HUDEP-2 (cell line): ENCODE measurements at regions not wholly inside any gene's neighbourhood (a gene's known extent, or its start where the extent isn't known, plus 50 kb on each side); places are given as distances from the start of the nearest gene placed in this dataset.
"Not testable (repeated sequence)": the region's sequence is repeated elsewhere in the genome, so short reads cannot be mapped to it uniquely, and the experiment has no call there.

Experiments
- DNase-seq, 76 experiments: peaks; one replicate each; lab custom pipeline; 2025; ENCODE audit not compliant: unreplicated experiment in 76 of 76; lab: John Stamatoyannopoulos, UW

GRCh38 chr16:27638833-27639560 lies 89.1 kb downstream of the KATNIP start:
- DNase-seq = no peak

- peak in 22 of 76 experiments; percentile 0 to 51 (median 14) for DNase-seq
These were observed 89.8 kb downstream of the KATNIP start for GRCh38 chr16:27639561-27640276.

GRCh38 chr16:27640277-27640600 lies 90.3 kb downstream of the KATNIP start:
- no peak for DNase-seq

GRCh38 chr16:27641260-27641659 lies 91.3 kb downstream of the KATNIP start:
- no peak for DNase-seq

DNA sequence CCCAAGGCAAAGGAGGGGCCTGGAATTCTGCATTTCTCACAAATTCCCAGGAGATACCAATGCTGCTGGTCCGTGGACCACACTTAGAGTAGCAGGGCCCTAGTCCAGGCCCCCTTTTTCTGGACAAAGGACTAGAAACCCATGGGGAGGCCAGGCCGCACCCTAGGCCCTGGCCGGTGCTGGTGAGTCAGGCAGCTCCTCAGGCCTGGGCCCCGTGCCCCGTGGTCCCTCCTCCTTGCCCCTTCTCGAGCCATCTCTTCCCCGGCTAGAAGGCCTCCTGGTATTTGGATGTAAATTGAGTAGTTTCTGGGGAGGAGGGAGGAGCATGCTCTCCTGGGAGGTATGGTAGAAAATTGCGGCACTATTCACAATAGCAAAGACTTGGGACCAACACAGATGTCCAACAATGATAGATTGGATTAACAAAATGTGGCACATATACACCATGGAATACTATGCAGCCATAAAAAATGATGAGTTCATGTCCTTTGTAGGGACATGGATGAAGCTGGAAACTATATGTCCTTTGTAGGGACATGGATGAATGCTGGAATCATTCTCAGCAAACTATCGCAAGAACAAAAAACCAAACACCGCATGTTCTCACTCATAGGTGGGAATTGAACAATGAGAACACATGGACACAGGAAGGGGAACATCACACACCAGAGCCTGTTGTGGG lies 91.9 kb downstream of the KATNIP start:
- not testable (repeated sequence) for DNase-seq

DNA sequence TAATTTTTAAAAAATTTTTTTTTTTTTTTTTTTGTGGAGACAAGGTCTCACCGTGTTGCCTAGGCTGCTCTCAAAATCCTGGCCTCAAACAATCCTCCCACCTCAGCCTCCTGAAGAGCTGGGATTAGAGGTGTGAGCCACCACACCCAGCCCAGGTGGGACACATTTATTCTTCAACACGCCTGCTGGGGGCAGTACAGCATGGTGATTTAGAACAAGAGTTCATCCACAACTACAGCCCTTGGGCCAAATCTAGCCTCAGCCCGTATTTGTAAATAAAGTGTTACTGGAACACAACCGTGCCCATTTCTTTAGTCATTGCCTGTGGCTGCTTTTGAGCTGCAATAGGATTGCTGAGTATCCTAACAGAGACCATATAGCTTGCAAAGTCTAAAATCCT lies 92.8 kb downstream of the KATNIP start:
- DNase-seq = peak in 1 of 76 experiments; percentile 11

GRCh38 chr16:27644165-27644564 lies 94.2 kb downstream of the KATNIP start:
- no peak for DNase-seq

DNA sequence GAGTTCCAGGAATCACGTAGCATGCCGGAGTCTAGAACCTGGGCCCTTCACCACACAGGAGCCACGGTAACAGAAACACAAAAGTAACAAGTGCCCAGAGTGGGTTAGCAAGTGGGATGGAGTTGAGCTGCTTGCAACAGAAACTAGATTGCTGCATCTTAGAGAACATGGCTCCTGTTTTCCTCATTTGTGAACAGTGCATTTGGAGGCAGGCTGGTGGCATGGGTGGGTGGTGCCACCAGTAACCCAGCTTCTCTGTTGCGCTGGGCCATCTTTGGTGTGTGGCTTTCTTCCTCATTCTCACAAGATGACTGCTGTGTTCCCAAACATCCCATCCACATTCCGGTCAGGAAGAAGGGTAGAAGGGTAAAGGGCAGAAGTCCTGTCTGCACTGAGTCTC lies 95.5 kb downstream of the KATNIP start:
- no peak for DNase-seq

- DNase-seq = peak in 1 of 76 experiments; percentile 5
These were observed 96.9 kb downstream of the KATNIP start for GRCh38 chr16:27646806-27647205.

DNA sequence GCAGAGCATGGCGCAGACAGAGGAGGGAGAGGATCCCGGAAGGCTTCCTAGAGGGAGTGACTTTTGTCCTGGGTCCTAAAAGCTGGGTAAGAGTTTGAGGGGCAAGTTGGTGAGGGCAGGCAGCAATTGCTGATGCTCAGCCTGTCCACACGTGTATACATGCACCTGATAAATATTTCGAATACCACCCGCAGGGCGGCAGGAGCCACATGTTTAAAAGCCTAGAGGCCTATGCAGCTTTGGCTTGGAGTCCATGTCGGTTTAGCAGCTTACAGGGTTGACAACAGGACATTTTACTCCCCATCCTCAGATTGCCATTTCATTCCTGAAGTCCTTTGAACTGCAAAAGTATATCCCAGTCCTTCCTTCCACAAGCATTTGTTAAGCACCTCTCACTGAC lies 99.1 kb downstream of the KATNIP start:
- DNase-seq = no peak

DNA sequence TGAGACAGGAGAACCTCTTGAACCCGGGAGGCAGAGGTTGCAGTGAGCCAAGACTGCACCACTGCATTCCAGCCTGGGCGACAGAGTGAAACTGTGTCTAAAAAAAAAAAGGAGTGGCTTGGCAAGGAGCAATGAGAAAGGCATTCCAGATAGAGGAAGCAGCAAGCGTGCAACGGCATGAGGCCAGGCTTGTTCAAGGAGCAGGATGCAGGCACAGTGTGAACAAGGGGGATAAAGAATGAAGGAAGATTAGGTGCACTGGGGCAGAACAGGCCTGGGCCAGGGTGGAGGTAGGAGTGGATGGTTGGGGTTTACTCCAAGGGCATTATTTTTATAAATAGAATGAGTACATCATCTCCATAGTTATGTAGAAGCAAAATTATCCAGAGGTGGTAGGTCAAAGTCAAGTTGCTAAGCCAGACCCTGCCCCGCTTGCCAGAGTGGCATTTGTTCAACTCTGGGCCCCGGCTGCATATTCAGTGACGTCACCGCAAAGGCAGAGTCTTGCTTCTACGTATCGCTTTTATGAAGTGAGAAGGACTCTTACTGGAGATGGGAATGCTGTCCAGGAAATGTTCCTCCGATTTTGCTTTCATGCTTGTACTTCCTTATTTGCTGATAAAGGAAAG lies 100.2 kb downstream of the KATNIP start:
- no peak for DNase-seq

GRCh38 chr16:27651301-27651700 lies 101.4 kb downstream of the KATNIP start:
- DNase-seq = no peak

GRCh38 chr16:27657811-27658210 lies 107.9 kb downstream of the KATNIP start:
- no peak for DNase-seq

GRCh38 chr16:27660507-27660906 lies 110.6 kb downstream of the KATNIP start:
- DNase-seq = no peak

DNA sequence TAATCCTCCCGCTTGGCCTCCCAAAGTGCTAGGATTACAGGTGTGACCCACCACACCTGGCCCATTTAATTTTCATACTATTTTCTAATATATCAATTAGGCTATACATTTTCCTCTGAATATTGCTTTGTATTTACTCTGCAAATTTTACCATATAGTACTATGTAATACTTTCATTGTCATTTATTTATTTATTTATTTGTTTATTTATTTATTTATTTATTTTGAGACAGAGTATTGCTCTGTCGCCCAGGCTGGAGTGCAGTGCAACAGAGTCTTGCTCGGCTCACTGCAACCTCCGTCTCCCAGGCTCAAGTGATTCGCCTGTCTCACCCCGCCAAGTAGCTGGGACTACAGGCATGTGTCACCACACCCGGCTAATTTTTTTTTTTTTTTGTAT lies 113.3 kb downstream of the KATNIP start:
- not testable (repeated sequence) for DNase-seq

- DNase-seq = no peak
These were observed 115.9 kb downstream of the KATNIP start for GRCh38 chr16:27665881-27666280.

DNA sequence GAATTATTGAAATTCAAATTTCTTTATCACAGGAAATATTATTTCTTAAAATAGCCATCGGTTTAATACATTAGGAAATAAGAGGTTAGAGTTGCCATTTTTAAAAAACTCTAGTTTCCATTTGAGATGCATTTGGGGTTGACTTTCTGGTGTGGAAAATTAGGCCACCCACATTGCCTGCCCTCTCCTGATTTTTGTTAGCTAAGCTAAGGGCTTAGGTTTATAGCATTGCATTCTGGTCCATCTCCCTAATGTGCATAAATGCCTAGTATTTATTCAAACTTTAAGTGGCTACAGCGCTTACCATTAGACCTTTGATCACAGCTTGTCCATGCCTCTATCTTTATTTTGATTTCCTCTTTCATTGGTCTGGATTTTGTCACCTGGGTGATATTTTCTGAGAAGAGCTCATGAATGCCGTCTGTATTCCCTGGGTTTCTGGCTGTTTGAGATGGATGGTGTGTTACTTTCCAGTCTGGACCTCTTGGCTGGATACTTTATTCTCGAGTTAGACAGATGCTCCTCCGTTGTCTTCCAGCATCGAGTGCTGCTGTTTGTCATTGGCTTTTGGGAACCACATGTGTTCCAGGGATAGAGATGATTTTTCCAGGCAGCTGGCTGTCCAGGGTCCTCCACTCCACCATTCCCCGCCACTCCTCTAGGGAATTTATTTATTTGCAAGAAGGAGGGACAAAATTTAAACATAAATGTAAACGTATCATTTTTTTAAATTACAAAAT lies 120.3 kb downstream of the KATNIP start:
- DNase-seq = no peak

DNA sequence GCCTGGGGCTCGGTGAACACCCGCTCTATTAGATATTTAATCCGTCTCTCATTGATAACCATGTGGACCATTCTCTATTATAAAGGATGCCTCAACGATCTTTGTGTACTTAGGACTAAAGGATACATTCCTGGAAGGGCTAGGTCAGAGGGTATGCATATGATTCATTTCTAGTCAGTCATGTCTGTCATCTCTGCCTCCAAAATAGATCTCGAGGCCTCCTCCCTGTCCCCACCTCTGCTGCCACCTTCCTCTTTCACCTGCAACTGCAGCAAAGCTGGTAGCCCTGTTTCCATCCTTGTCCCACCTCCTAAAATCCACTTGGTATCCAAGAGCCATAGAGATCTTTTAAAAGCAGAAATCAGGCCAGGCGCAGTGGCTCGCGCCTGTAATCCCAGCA lies 121.5 kb downstream of the KATNIP start:
- DNase-seq = no peak

GRCh38 chr16:27676839-27677238 lies 126.9 kb downstream of the KATNIP start:
- DNase-seq = no peak

DNA sequence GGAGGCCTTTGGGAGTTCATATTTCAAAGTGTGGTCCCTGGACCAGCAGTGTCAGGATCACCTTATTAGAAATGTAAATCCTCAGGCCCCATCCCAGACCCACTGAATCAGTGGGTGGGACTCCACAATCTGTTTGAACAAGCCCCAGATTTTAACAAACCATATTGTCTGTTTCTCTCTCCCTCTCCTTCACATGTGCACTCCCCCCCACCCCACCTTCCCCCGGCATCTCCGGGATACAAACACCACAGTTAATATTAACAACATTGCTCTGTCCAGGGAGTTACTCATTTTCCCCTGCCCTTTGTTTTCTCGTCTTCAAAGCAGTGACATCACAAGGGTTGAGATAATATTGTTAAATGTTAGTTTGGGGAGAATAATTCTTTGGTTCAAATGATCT lies 127.3 kb downstream of the KATNIP start:
- DNase-seq = no peak

DNA sequence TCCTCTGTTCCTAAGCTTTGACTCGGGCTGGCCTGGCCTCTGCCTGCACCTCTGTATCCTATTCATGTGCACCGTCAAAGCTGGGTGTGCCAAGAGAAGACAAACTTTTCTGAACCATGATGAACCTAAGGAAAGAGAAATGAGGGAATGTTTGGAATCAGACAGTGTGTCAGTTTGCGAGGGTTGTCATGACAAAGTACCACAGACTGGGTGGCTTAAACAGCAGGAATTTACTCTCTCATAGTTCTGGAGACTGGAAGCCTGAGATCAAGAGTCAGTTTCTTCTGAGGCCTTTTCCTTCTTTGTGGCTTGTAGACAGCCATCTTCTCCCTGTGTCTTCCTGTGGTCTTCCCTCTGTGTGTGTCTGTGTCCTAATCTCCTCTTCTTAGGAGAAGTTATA lies 129.0 kb downstream of the KATNIP start:
- no peak for DNase-seq
